GM19035 (cell line): ENCODE measurements at regions not wholly inside any gene's neighbourhood (a gene's known extent, or its start where the extent isn't known, plus 50 kb on each side); places are given as distances from the start of the nearest gene placed in this dataset.
"Not testable (repeated sequence)": the region's sequence is repeated elsewhere in the genome, so short reads cannot be mapped to it uniquely, and the experiment has no call there.

Experiments used
- ATAC-seq: cut with Tn5 transposase; IDR thresholded peaks from one replicate; pipeline ENCODE4 v1.9.1; 2021; ENCODE audit not compliant: unreplicated experiment

GRCh38 chr9:119688547-119688946, 319.3 kb upstream of the BRINP1 start:
- no peak for ATAC-seq

- ATAC-seq: no peak
These were observed 308.7 kb upstream of the BRINP1 start for GRCh38 chr9:119677811-119678505.

- no peak for ATAC-seq
These were observed 306.7 kb upstream of the BRINP1 start for GRCh38 chr9:119675951-119676350.

GRCh38 chr9:119672763-119673162, 303.5 kb upstream of the BRINP1 start:
- not testable (repeated sequence) for ATAC-seq

GRCh38 chr9:119667916-119668315, 298.7 kb upstream of the BRINP1 start:
- ATAC-seq: no peak

GRCh38 chr9:119667163-119667562, 297.9 kb upstream of the BRINP1 start:
- ATAC-seq: no peak

GRCh38 chr9:119662329-119662728, 293.1 kb upstream of the BRINP1 start:
- no peak for ATAC-seq

- no peak for ATAC-seq
These were observed 283.7 kb upstream of the BRINP1 start for GRCh38 chr9:119652931-119653330.

- ATAC-seq: no peak
These were observed 280.0 kb upstream of the BRINP1 start for GRCh38 chr9:119649205-119649604.

- no peak for ATAC-seq
These were observed 270.2 kb upstream of the BRINP1 start for GRCh38 chr9:119639287-119639955.

GRCh38 chr9:119634006-119634405, 264.8 kb upstream of the BRINP1 start:
- ATAC-seq: no peak

- ATAC-seq: no peak
These were observed 242.3 kb upstream of the BRINP1 start for GRCh38 chr9:119611565-119611964.

- no peak for ATAC-seq
These were observed 240.2 kb upstream of the BRINP1 start for GRCh38 chr9:119609277-119609971.

GRCh38 chr9:119601632-119602031, 232.4 kb upstream of the BRINP1 start:
- ATAC-seq: no peak

- no peak for ATAC-seq
These were observed 228.3 kb upstream of the BRINP1 start for GRCh38 chr9:119597499-119597898.

GRCh38 chr9:119596703-119597102, 227.5 kb upstream of the BRINP1 start:
- ATAC-seq: no peak

- ATAC-seq: no peak
These were observed 219.9 kb upstream of the BRINP1 start for GRCh38 chr9:119588874-119589744.

- ATAC-seq: no peak
These were observed 208.6 kb upstream of the BRINP1 start for GRCh38 chr9:119577881-119578280.

- no peak for ATAC-seq
These were observed 190.8 kb upstream of the BRINP1 start for GRCh38 chr9:119559986-119560385.

- ATAC-seq: no peak
These were observed 189.8 kb upstream of the BRINP1 start for GRCh38 chr9:119559056-119559455.
